Ovary (tissue), 7 donors: ENCODE measurements at regions not wholly inside any gene's neighbourhood (a gene's known extent, or its start where the extent isn't known, plus 50 kb on each side); places are given as distances from the start of the nearest gene placed in this dataset.

Experiments used
- DNase-seq, 5 donors: peaks; one replicate each; pipeline ENCODE4 v3.0.0-alpha.2; 2019 to 2020
- H3K27ac ChIP-seq, 2 donors: fragments of 200-600 bp; one replicate each; pipeline versions ENCODE4 v1.5.1 to v1.8.0; 2019 to 2022
- H3K27me3 ChIP-seq: fragments of 200-600 bp; one replicate; pipeline ENCODE4 v1.8.0; 2022
- H3K36me3 ChIP-seq: fragments of 200-600 bp; sonication (generic); one replicate; pipeline ENCODE4 v1.5.1; 2019
- H3K4me1 ChIP-seq: one replicate; pipeline ENCODE4 v1.8.1; 2013; ENCODE audit warnings: mild to moderate bottlenecking, moderate library complexity; ENCODE audit not compliant: insufficient read depth
- H3K4me3 ChIP-seq: fragments of 200-600 bp; sonication (generic); one replicate; pipeline ENCODE4 v1.5.1; 2017
- H3K9me3 ChIP-seq, 2 donors: fragments of 200-600 bp in 1 of 2; sonication (generic) in 1 of 2; one replicate each; pipeline versions ENCODE4 v1.5.1 to v1.8.1; 2013 to 2019; ENCODE audit warnings: mild to moderate bottlenecking in 1 of 2, moderate library complexity in 1 of 2
- EP300 ChIP-seq: sonication (generic); formaldehyde crosslinking; IDR thresholded peaks from one replicate; pipeline ENCODE4 v1.6.1; 2017; ENCODE audit warnings: antibody characterized with exemption
- POLR2A ChIP-seq: fragments of 450-650 bp; IDR thresholded peaks from one replicate; pipeline ENCODE4 v1.6.1; 2017; ENCODE audit warnings: antibody characterized with exemption, mild to moderate bottlenecking, moderate library complexity
- WGBS, 3 donors: extraction: QIAGEN DNeasy Blood & Tissue Kit in 1 of 3; methylation state at CpG; one replicate each; pipeline versions ENCODE4 v1.1.5 to v1.1.7; 2013 to 2017; 5-methylcytosine and 5-hydroxymethylcytosine counted together
- intact Hi-C, 4 donors: fragments of 100-400 bp; cut with DNase I; formaldehyde crosslinking; loops; one replicate each; pipeline versions ENCODE4 v1.11.0 to v1.15.1; 2022 to 2023
- TF ChIP-seq, protein P1 (sequence below), 3 donors: fragments of 450-650 bp in 2 of 3; fragments of 200-600 bp in 1 of 3; IDR thresholded peaks; one replicate each; pipeline versions ENCODE4 v1.5.1 to v1.8.0; 2016 to 2022; ENCODE audit warnings: antibody characterized with exemption in 3 of 3, mild to moderate bottlenecking in 1 of 3
- donor health status: DM: no; HTN: no; CAD: no; lungs with moderate emphysema.
- donor health status: DM: no; HTN: no; CAD: no.
- donor health status: Bipolar disorder and iron deficiency.
- donor health status: DM: no; HTN: no; CAD: no.
- donor health status: DM: yes; HTN: yes; CAD: no.

DNA sequence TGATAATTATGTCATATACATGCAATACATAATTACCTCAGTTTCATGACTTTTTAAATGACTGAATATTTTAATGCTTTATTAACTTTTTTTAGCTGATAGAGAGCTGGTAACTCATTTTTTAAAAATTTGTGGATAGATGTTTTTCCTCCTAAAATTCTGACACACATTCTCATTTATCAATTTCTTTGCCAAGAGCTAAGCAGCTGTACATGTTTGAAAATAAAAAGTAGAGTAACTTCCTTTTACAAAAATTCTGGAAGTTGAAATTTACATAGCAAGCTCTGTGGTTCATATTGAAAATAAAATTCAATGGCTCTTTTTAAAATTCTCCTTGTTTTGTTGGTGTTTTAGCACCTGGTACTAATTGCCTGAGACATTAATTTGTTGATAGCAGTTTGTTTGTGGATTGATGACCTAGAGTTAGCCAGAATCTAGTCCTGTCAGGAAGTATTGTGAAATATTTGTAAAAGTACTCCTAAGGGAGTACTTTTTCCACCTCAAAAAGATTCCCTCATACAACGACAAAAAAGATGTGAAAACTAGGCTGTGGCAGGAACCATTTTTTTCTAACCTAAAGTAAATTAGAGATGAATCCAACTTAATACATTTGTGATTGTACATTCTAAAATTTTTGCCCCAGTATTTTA, 621.8 kb downstream of the BCKDHB start:
- DNase-seq = no peak
- H3K4me1 ChIP-seq = no peaks in the 10 kb centered on the region
- no peak for TF ChIP-seq EP300
- TF ChIP-seq, protein P1, sequence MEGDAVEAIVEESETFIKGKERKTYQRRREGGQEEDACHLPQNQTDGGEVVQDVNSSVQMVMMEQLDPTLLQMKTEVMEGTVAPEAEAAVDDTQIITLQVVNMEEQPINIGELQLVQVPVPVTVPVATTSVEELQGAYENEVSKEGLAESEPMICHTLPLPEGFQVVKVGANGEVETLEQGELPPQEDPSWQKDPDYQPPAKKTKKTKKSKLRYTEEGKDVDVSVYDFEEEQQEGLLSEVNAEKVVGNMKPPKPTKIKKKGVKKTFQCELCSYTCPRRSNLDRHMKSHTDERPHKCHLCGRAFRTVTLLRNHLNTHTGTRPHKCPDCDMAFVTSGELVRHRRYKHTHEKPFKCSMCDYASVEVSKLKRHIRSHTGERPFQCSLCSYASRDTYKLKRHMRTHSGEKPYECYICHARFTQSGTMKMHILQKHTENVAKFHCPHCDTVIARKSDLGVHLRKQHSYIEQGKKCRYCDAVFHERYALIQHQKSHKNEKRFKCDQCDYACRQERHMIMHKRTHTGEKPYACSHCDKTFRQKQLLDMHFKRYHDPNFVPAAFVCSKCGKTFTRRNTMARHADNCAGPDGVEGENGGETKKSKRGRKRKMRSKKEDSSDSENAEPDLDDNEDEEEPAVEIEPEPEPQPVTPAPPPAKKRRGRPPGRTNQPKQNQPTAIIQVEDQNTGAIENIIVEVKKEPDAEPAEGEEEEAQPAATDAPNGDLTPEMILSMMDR (IDR thresholded peaks at IDR 0.05) = no peak
- intact Hi-C loops = no loop called here
- H3K9me3 ChIP-seq = no peaks in the 10 kb centered on the region
- H3K4me3 ChIP-seq = no peak overlapping the region
- peaks cover 2% of the 10 kb centered on the region for H3K27me3 ChIP-seq
- no peaks in the 10 kb centered on the region for H3K36me3 ChIP-seq
- WGBS, 3 donors = 3 to 9% (median 3%) methylated on average over 1 of the region's 1 CpG
- H3K27ac ChIP-seq = no peak overlapping the region

DNA sequence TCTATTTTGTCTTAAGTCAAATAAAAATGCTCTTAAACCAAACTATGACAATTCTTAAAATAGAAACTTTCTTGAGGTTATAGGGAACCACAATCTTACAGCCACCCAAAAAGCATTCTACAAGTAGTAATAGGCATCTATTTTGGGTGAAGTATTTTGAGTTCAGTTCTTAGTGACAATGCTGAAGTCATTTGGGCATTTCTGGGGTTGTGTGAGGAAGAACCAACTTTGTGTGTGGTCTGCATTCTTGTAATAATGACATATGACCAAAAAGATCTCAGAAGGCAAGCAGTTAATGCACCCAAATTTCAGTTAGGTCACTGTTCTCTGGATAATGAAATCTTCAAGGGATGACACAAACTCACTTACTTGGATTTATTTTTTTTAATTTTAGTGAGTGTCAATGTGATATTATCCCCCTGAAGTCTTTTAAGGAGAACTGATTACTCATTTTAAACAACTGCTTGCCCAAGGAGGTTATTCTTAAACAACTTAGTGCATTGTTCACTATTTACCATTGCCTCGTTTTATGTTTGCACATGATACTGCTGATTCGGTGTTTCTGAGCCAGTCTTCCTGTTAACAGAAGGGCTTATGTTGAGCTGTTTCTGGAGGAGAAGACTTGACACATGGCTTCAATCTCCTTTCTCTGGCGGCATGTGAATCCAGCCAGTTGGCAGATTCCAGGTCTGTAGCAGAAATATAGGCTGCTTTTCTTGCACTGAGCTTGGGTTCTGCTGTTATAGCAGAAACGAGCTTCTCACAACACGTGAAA, 618.9 kb downstream of the BCKDHB start:
- 59 to 86% (median 65%) methylated on average over 5 of the region's 5 CpGs for WGBS, 3 donors
- intact Hi-C loops = no loop called here

GRCh38 chr6:80720824-80721223, 614.4 kb downstream of the BCKDHB start:
- Histone ChIP-seq H3K27ac (no peak overlapping the region), H3K4me1 (no peaks in the 10 kb centered on the region), H3K36me3 (no peaks in the 10 kb centered on the region), H3K4me3 (no peak overlapping the region), H3K9me3 (no peaks in the 10 kb centered on the region), H3K27me3 (no peaks in the 10 kb centered on the region)
- DNase-seq = no peak
- 89 to 90% (median 90%) methylated on average over 3 of the region's 3 CpGs for WGBS, 3 donors
- no peak for TF ChIP-seq POLR2A
- no peak for TF ChIP-seq EP300
- TF ChIP-seq, protein P1 (IDR thresholded peaks at IDR 0.05) = no peak
- intact Hi-C loops = no loop called here

More for the DNA sequence above, 618.9 kb downstream of the BCKDHB start:
- no peaks in the 10 kb centered on the region for H3K9me3 ChIP-seq
- no peaks in the 10 kb centered on the region for H3K4me1 ChIP-seq
- no peaks in the 10 kb centered on the region for H3K36me3 ChIP-seq
- no peak for DNase-seq
- TF ChIP-seq, protein P1 (IDR thresholded peaks at IDR 0.05) = no peak
- TF ChIP-seq EP300 (no peak), POLR2A (no peak)
- no peak overlapping the region for H3K27ac ChIP-seq
- no peak overlapping the region for H3K4me3 ChIP-seq
- peaks cover 2% of the 10 kb centered on the region for H3K27me3 ChIP-seq

DNA sequence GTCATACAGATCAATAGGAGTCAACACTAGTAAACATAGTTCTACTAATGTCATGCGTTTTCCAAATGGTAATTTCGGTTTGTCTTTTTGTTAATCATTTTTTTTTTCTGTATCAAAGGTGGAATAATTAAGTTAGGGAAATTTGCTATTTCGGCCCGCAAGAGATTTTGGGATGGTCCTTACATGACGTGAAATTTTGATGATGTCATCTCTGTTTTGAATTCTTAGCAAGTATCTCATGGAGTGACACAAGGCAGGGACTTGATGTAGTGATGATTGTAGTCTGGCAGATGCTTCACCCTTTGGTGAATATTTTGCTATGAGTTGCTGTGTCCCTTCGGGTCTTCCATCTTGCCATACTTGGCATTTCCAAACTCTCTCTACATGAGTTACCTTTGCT, 608.0 kb downstream of the BCKDHB start:
- no peaks in the 10 kb centered on the region for H3K9me3 ChIP-seq
- no peak overlapping the region for H3K27ac ChIP-seq
- no peaks in the 10 kb centered on the region for H3K4me1 ChIP-seq
- H3K27me3 ChIP-seq = no peaks in the 10 kb centered on the region
- DNase-seq = no peak
- no peak overlapping the region for H3K4me3 ChIP-seq
- intact Hi-C loops = no loop called here
- 87 to 94% (median 89%) methylated on average over 6 of the region's 6 CpGs for WGBS, 3 donors
- no peaks in the 10 kb centered on the region for H3K36me3 ChIP-seq
- no peak for TF ChIP-seq EP300
- no peak for TF ChIP-seq POLR2A
- TF ChIP-seq, protein P1 (IDR thresholded peaks at IDR 0.05) = no peak
